Loucy (cell line): ENCODE measurements at regions not wholly inside any gene's neighbourhood (a gene's known extent, or its start where the extent isn't known, plus 50 kb on each side); places are given as distances from the start of the nearest gene placed in this dataset.

Experiments used
- H2AFZ ChIP-seq: fragments of 200-600 bp; sonication (generic); 2 replicates; pipeline ENCODE4 v1.6.0; 2016; ENCODE audit warnings: antibody characterized with exemption, mild to moderate bottlenecking, low read length, moderate library complexity
- H3F3A ChIP-seq: fragments of 200-600 bp; 2 replicates; pipeline ENCODE4 v1.6.0; 2016; ENCODE audit warnings: antibody characterized with exemption, low read depth, mild to moderate bottlenecking
- H3K27me3 ChIP-seq: fragments of 200-600 bp; sonication (generic); 2 replicates; pipeline ENCODE4 v1.6.1; 2014; ENCODE audit warnings: low read length, mild to moderate bottlenecking; ENCODE audit not compliant: insufficient read depth, poor library complexity, severe bottlenecking
- H3K36me3 ChIP-seq: fragments of 200-600 bp; sonication (generic); 2 replicates; pipeline ENCODE4 v1.6.1; 2016; ENCODE audit warnings: low read length; ENCODE audit not compliant: insufficient read depth
- H3K4me1 ChIP-seq: fragments of 200-600 bp; sonication (generic); 2 replicates; pipeline ENCODE4 v1.5.1; 2014; ENCODE audit warnings: low read length, mild to moderate bottlenecking; ENCODE audit not compliant: insufficient read depth, poor library complexity, severe bottlenecking
- H3K4me2 ChIP-seq: fragments of 200-600 bp; sonication (generic); 2 replicates; pipeline ENCODE4 v1.6.0; 2014; ENCODE audit warnings: antibody characterized with exemption, low read length, low read depth, mild to moderate bottlenecking; ENCODE audit not compliant: poor library complexity, severe bottlenecking
- H3K4me3 ChIP-seq: fragments of 200-600 bp; sonication (generic); 2 replicates; pipeline ENCODE4 v1.5.1; 2014; ENCODE audit warnings: low read length, mild to moderate bottlenecking, mixed read lengths; ENCODE audit not compliant: poor library complexity, severe bottlenecking
- H3K79me2 ChIP-seq: fragments of 200-600 bp; sonication (generic); 2 replicates; pipeline ENCODE4 v1.6.1; 2014; ENCODE audit warnings: low read length; ENCODE audit not compliant: insufficient read depth
- H3K9ac ChIP-seq: fragments of 200-600 bp; sonication (generic); 2 replicates; pipeline ENCODE4 v1.6.0; 2014; ENCODE audit warnings: mild to moderate bottlenecking, low read depth, low read length, moderate library complexity; ENCODE audit not compliant: poor library complexity, severe bottlenecking
- H3K9me2 ChIP-seq: fragments of 200-600 bp; sonication (generic); replicated peaks from 2 replicates; pipeline ENCODE4 v1.6.1; 2016; ENCODE audit warnings: low read depth, low read length, mixed read lengths
- H3K9me3 ChIP-seq: fragments of 200-600 bp; sonication (generic); 2 replicates; pipeline ENCODE4 v1.6.1; 2014; ENCODE audit warnings: mild to moderate bottlenecking, antibody characterized with exemption, low read length, low read depth; ENCODE audit not compliant: insufficient read depth
- H4K20me1 ChIP-seq: fragments of 200-600 bp; sonication (generic); 2 replicates; pipeline ENCODE4 v1.6.0; 2014; ENCODE audit warnings: antibody characterized with exemption, low read length, mild to moderate bottlenecking; ENCODE audit not compliant: insufficient read depth, poor library complexity, severe bottlenecking
- EZH2phosphoT487 ChIP-seq: fragments of 200-600 bp; IDR thresholded peaks from 2 replicates; pipeline ENCODE4 v1.6.1; 2018; ENCODE audit warnings: antibody characterized with exemption, mild to moderate bottlenecking, moderate library complexity, borderline replicate concordance
- TF ChIP-seq, protein P1 (sequence below): fragments of 200-600 bp; sonication (generic); conservative IDR thresholded peaks from 2 replicates; pipeline ENCODE4 v1.5.1; 2014; ENCODE audit warnings: mild to moderate bottlenecking, antibody characterized with exemption, low read length

DNA sequence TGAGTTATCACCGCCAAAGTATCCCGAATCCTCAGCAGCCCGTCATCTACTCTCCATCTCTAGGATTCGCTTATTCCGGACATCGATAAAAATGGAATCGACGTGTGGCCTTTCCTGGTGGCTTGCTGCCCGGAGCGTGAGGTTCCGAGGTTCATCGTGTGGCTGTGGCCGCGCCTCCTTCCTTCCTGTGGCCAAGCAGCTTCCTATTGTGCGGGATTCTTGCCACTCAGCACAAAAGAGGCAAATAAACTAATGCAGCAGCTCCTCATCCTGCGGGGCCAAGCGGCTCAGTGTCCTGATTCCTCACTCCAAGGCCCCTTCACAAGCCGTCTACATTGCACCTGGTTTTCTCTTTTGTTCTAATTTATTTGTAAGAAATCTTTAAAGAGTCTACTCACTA lies 800.9 kb downstream of the CDH9 start:
- Histone ChIP-seq H3K9me2 (no peaks in the 10 kb centered on the region), H3K79me2 (no peaks in the 10 kb centered on the region), H3K4me1 (no peaks in the 10 kb centered on the region), H3K4me2 (no peak overlapping the region), H2AFZ (no peak overlapping the region), H4K20me1 (no peaks in the 10 kb centered on the region), H3K9ac (no peak overlapping the region), H3K27me3 (no peaks in the 10 kb centered on the region), H3K36me3 (no peaks in the 10 kb centered on the region), H3F3A (no peaks in the 10 kb centered on the region), H3K4me3 (no peak overlapping the region), H3K9me3 (no peaks in the 10 kb centered on the region)
- no peak for TF ChIP-seq EZH2phosphoT487
- TF ChIP-seq, protein P1, sequence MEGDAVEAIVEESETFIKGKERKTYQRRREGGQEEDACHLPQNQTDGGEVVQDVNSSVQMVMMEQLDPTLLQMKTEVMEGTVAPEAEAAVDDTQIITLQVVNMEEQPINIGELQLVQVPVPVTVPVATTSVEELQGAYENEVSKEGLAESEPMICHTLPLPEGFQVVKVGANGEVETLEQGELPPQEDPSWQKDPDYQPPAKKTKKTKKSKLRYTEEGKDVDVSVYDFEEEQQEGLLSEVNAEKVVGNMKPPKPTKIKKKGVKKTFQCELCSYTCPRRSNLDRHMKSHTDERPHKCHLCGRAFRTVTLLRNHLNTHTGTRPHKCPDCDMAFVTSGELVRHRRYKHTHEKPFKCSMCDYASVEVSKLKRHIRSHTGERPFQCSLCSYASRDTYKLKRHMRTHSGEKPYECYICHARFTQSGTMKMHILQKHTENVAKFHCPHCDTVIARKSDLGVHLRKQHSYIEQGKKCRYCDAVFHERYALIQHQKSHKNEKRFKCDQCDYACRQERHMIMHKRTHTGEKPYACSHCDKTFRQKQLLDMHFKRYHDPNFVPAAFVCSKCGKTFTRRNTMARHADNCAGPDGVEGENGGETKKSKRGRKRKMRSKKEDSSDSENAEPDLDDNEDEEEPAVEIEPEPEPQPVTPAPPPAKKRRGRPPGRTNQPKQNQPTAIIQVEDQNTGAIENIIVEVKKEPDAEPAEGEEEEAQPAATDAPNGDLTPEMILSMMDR, result no peak

DNA sequence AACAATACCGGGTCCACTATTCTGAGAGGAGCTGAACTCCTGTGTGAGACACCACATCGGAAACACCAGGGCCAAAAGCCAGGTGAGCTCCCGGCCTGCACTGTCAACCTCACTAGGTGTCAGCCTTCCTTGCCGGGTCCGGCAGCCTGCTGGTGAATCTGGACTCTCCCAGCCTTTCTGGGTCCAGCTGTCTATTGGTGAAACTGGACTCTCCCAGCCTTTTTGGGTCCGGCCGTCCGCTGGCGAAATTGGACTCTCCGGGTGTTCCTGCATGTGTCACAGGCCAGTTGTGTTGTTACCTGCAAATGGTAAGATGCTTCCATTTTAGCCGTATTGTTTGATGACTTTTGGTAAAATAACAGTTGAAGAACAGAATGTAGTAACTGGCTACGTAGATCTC lies 801.5 kb downstream of the CDH9 start:
- Histone ChIP-seq H2AFZ (no peak overlapping the region), H3K4me3 (no peak overlapping the region), H3K27me3 (no peaks in the 10 kb centered on the region), H3K4me2 (no peak overlapping the region), H3K9ac (no peak overlapping the region), H3K4me1 (no peaks in the 10 kb centered on the region), H3K9me3 (no peaks in the 10 kb centered on the region), H3F3A (no peaks in the 10 kb centered on the region), H3K36me3 (no peaks in the 10 kb centered on the region), H4K20me1 (no peaks in the 10 kb centered on the region), H3K9me2 (no peaks in the 10 kb centered on the region), H3K79me2 (no peaks in the 10 kb centered on the region)
- no peak for TF ChIP-seq EZH2phosphoT487
- TF ChIP-seq, protein P1, result no peak

DNA sequence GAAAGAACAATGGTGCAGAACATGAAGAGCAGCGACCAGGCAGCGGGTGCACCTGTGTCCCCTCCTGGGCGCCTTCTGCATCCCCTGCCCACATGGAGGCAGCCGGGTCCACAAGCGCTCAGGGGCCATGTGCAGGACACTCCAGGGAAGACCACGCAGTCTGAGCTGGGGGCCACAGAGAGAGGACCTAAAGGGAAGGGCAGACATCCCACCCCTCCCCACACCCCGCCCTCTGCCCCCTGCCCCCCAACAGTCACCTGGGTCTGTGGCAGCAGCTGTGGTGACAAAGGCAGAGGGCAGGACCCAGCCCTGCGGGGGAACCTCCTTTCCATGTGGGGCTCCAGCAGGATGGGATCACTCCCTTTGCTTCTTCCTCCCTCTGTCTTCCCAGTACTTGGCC lies 805.7 kb downstream of the CDH9 start:
- no peak for TF ChIP-seq EZH2phosphoT487
- TF ChIP-seq, protein P1, result no peak
- Histone ChIP-seq H3K79me2 (no peaks in the 10 kb centered on the region), H3K4me2 (no peak overlapping the region), H2AFZ (no peak overlapping the region), H3K27me3 (no peaks in the 10 kb centered on the region), H3K36me3 (no peaks in the 10 kb centered on the region), H4K20me1 (no peaks in the 10 kb centered on the region), H3K9me3 (no peaks in the 10 kb centered on the region), H3K4me1 (no peaks in the 10 kb centered on the region), H3F3A (no peaks in the 10 kb centered on the region), H3K9me2 (no peaks in the 10 kb centered on the region), H3K9ac (no peak overlapping the region), H3K4me3 (no peak overlapping the region)
